HG03108 (cell line): ENCODE measurements at regions not wholly inside any gene's neighbourhood (a gene's known extent, or its start where the extent isn't known, plus 50 kb on each side); places are given as distances from the start of the nearest gene placed in this dataset.

Source experiments
- ATAC-seq: cut with Tn5 transposase; IDR thresholded peaks from one replicate; pipeline ENCODE4 v1.9.1; 2021; ENCODE audit warnings: moderate library complexity; ENCODE audit not compliant: unreplicated experiment

- no peak for ATAC-seq
Measured at GRCh38 chrX:97763981-97764380, 880.3 kb downstream of the RPA4 start.

GRCh38 chrX:97766501-97767095 lies 882.9 kb downstream of the RPA4 start:
- ATAC-seq: no peak

GRCh38 chrX:97787311-97787710 lies 903.6 kb downstream of the RPA4 start:
- no peak for ATAC-seq

GRCh38 chrX:97787849-97788248 lies 904.1 kb downstream of the RPA4 start:
- no peak for ATAC-seq

- ATAC-seq: no peak
Measured at GRCh38 chrX:97790850-97791249, 907.1 kb downstream of the RPA4 start.

- ATAC-seq: no peak
Measured at GRCh38 chrX:97797076-97797475, 913.4 kb downstream of the RPA4 start.

GRCh38 chrX:97806238-97806637 lies 922.5 kb downstream of the RPA4 start:
- no peak for ATAC-seq

GRCh38 chrX:97806946-97807345 lies 923.2 kb downstream of the RPA4 start:
- ATAC-seq: no peak

GRCh38 chrX:97820170-97820569 lies 936.5 kb downstream of the RPA4 start:
- ATAC-seq: no peak

GRCh38 chrX:97828471-97828870 lies 944.8 kb downstream of the RPA4 start:
- ATAC-seq: no peak

- ATAC-seq: no peak
Measured at GRCh38 chrX:97835969-97836368, 952.3 kb downstream of the RPA4 start.

GRCh38 chrX:97841544-97842179 lies 958.0 kb downstream of the RPA4 start:
- no peak for ATAC-seq

GRCh38 chrX:97842468-97843199 lies 958.9 kb downstream of the RPA4 start:
- ATAC-seq: no peak

- no peak for ATAC-seq
Measured at GRCh38 chrX:97843200-97843811, 959.6 kb downstream of the RPA4 start.

- no peak for ATAC-seq
Measured at GRCh38 chrX:97844161-97844560, 960.5 kb downstream of the RPA4 start.

- ATAC-seq: no peak
Measured at GRCh38 chrX:97844943-97845342, 961.2 kb downstream of the RPA4 start.

GRCh38 chrX:97845451-97845850 lies 961.7 kb downstream of the RPA4 start:
- no peak for ATAC-seq

GRCh38 chrX:97846228-97846627 lies 962.5 kb downstream of the RPA4 start:
- no peak for ATAC-seq

- no peak for ATAC-seq
Measured at GRCh38 chrX:97846718-97847237, 963.1 kb downstream of the RPA4 start.

- ATAC-seq: no peak
Measured at GRCh38 chrX:97847885-97848679, 964.4 kb downstream of the RPA4 start.

- ATAC-seq: no peak
Measured at GRCh38 chrX:97849951-97850350, 966.2 kb downstream of the RPA4 start.
